Glomerular visceral epithelial cell (primary cell): ENCODE measurements at regions not wholly inside any gene's neighbourhood (a gene's known extent, or its start where the extent isn't known, plus 50 kb on each side); places are given as distances from the start of the nearest gene placed in this dataset.
"Not testable (repeated sequence)": the region's sequence is repeated elsewhere in the genome, so short reads cannot be mapped to it uniquely, and the experiment has no call there.

Source experiments
- DNase-seq: peaks from one replicate; pipeline ENCODE4 v3.0.0-alpha.2; 2016; ENCODE audit errors: extremely low spot score

GRCh38 chr9:27802418-27802817 lies 229.1 kb upstream of the C9orf72 start:
- no peak for DNase-seq

- no peak for DNase-seq
Measured at GRCh38 chr9:27808864-27809263, 235.6 kb upstream of the C9orf72 start.

GRCh38 chr9:27817747-27818146 lies 244.5 kb upstream of the C9orf72 start:
- DNase-seq, result no peak

GRCh38 chr9:27818348-27818747 lies 245.1 kb upstream of the C9orf72 start:
- no peak for DNase-seq

- DNase-seq, result no peak
Measured at GRCh38 chr9:27828908-27829307, 255.6 kb upstream of the C9orf72 start.

- DNase-seq, result no peak
Measured at GRCh38 chr9:27829621-27830020, 256.3 kb upstream of the C9orf72 start.

GRCh38 chr9:27832108-27832507 lies 258.8 kb upstream of the C9orf72 start:
- not testable (repeated sequence) for DNase-seq

GRCh38 chr9:27835286-27835685 lies 262.0 kb upstream of the C9orf72 start:
- no peak for DNase-seq

- DNase-seq, result no peak
Measured at GRCh38 chr9:27835746-27836145, 262.5 kb upstream of the C9orf72 start.

- no peak for DNase-seq
Measured at GRCh38 chr9:27836661-27837401, 263.6 kb upstream of the C9orf72 start.

- DNase-seq, result no peak
Measured at GRCh38 chr9:27838876-27839275, 265.6 kb upstream of the C9orf72 start.

GRCh38 chr9:27839767-27840166 lies 266.5 kb upstream of the C9orf72 start:
- DNase-seq, result not testable (repeated sequence)

GRCh38 chr9:27844797-27845196 lies 271.5 kb upstream of the C9orf72 start:
- DNase-seq, result no peak

- no peak for DNase-seq
Measured at GRCh38 chr9:27847380-27847779, 274.1 kb upstream of the C9orf72 start.

GRCh38 chr9:27847818-27848217 lies 274.5 kb upstream of the C9orf72 start:
- DNase-seq, result no peak

- no peak for DNase-seq
Measured at GRCh38 chr9:27848315-27848714, 275.0 kb upstream of the C9orf72 start.

- no peak for DNase-seq
Measured at GRCh38 chr9:27851858-27852257, 278.6 kb upstream of the C9orf72 start.

- DNase-seq, result no peak
Measured at GRCh38 chr9:27853529-27853928, 280.2 kb upstream of the C9orf72 start.

- no peak for DNase-seq
Measured at GRCh38 chr9:27856054-27856453, 282.8 kb upstream of the C9orf72 start.

GRCh38 chr9:27856748-27857147 lies 283.5 kb upstream of the C9orf72 start:
- DNase-seq, result no peak

- peak; percentile 56 for DNase-seq
Measured at GRCh38 chr9:27861887-27862286, 288.6 kb upstream of the C9orf72 start.

- peak; percentile 97 for DNase-seq
Measured at GRCh38 chr9:27864644-27865438, 291.6 kb upstream of the C9orf72 start.

- no peak for DNase-seq
Measured at GRCh38 chr9:27866741-27867140, 293.5 kb upstream of the C9orf72 start.
